ENCODE measurements at regions not wholly inside any gene's neighbourhood (a gene's known extent, or its start where the extent isn't known, plus 50 kb on each side); places are given as distances from the start of the nearest gene placed in this dataset.
"Not testable (repeated sequence)": the region's sequence is repeated elsewhere in the genome, so short reads cannot be mapped to it uniquely, and the experiment has no call there.

DNA sequence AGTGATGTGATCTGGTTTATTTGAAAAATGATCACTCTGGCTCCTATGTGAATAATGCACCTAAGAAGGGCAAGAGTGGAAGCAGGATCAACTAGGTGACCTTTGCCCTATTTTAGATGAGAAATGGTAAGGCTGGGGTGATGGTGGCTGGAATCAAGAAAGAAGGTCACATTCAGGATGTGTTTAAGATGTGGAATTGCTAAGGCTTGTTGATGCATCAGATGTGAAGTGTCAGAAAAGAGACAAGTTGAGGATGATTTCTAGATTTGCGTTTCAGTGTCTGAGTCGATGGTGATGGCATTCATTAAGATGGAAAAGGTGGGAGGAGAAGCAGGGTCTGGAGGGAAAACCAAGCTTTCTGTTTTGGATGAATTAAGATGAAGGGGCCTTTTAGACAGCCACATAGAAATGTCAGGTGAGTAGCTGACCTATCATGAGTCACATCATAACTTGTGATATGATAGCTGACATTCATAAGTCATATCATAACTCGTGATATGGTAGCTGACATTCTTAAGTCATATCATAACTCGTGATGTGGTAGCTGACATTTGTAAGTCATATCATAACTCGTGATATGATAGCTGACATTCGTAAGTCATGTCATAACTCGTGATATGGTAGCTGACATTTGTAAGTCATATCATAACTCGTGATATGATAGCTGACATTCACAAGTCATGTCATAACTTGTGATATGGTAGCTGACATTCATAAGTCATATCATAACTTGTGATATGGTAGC is 101.2 kb upstream of the SEC11C start:
- no peak for DNase-seq (ENCODE audit: low spot score)

DNA sequence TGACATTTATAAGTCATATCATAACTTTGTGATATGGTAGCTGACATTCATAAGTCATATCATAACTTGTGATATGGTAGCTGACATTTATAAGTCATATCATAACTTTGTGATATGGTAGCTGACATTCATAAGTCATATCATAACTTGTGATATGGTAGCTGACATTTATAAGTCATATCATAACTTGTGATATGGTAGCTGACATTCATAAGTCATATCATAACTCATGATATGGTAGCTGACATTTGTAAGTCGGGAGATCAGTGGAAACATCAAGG is 100.7 kb upstream of the SEC11C start:
- not testable (repeated sequence) for DNase-seq (ENCODE audit: low spot score)

- DNase-seq (ENCODE audit: low spot score) = no peak
These were observed 100.2 kb upstream of the SEC11C start for GRCh38 chr18:59039449-59039848.

GRCh38 chr18:59040770-59041148 is 98.9 kb upstream of the SEC11C start:
- no peak for DNase-seq (ENCODE audit: low spot score)

DNA sequence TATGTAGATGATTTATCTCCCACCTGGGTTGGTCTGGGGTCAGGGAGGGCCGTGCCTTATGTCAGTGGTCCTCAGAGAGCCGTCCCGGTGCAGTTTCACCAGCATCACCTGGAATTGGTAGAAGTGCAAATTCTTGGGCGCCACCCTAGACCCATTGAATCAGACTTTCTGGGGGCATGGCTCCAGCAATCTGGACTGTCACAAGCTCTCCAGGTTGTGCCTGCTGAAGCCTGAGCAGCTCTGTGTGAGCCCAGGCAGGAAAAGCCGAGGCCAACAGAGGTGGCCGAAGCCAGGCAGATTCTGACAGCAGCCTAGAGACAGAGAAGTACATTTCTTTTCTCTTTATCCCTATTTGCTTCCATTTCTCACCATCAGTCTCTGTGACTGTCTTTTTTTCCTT is 98.4 kb upstream of the SEC11C start:
- DNase-seq (ENCODE audit: low spot score) = no peak

DNA sequence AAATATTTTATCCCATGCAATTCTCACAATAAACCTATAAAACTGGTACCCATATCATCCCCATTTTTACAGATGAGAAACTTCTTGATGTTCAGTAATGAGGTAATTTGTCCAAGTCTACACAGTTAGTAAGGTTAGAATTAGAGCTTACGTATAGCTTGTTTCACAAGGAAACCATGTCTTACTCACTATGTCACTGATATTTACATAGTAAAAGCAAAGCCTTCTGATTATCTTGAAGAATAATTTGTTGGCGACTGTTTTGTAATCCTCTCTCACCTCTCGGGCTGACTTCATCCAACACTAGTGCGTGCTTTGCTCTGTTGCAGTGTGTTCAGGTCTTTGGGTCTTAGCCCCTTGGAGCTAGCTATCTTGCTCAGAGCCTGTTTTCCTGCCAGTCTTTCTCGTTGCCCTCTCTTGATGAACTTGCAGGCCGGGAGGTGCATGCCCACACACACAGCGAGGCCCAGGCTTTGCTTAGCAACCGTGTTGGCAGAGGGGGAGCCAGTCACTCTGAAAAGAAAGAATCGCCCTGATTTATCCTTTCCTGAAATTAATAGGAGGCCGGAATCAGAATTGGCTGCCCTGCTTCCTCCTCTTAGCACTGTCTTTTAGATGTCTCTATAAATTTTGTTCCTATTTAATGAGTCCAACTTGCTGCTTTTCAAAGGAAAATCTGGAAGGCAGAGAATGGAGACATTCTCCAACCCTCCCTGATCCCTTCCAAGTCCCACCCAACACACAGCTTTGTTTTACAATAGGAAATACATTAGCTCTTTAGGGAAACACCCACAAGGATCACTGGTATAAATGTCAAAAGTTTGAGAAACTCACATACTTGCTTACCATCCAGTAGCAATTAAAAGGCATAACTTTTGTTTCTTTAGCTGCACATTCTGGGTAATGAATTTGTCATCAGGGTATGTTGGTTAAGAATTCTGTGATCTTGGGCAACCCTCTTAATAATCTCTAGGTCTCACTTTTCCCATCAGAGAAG is 97.6 kb upstream of the SEC11C start:
- DNase-seq (ENCODE audit: low spot score) = no peak

- no peak for DNase-seq (ENCODE audit: low spot score)
These were observed 94.8 kb upstream of the SEC11C start for GRCh38 chr18:59044855-59045254.

DNA sequence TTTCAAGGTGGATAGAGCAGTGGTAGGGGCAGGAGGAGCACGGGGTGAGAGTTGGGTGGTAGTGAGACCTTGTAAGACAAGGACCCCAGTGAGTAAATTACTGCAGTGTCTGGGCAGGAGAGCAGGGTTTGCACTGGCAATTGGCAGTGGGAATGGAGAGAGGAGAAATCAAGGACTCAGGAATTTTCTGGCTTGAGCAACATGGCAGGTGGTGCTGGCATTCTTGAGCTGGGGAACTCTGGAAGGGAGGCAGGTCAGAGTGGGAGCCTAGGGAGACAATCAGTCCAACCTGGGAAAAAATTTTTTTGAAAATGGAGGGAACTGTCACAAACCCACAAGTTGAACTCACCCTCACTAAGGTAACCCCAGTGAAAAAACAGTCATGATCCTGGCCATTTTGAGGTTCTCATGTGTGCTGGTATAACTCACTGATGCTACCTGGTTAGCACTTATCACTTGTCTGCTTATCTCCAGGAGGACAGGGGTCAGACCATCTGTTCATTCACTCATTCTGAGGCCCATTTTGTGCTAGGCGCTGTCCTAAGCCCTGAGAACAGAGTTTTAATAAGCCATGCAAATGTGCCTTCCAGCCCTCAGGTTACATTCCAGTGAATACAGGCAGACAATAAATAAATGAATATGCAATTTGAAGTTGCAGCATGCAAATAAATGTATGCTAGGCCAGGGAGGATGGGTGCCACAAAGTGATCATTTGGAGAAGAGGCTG is 92.2 kb upstream of the SEC11C start:
- DNase-seq (ENCODE audit: low spot score) = no peak

DNA sequence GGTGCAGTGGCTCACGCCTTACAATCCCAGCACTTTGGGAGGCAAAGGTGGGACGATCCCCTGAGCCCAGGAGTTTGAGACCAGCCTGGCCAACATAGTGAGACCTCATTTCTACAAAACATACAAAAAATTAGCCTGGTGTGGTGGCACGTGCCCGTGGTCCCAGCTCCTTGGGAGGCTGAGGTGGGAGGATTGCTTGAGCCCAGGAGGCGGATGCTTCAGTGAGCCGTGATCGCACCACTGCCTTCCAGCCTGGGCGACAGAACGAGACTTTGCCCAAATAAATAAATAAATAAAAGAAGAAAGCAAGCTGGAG is 91.7 kb upstream of the SEC11C start:
- DNase-seq (ENCODE audit: low spot score) = no peak

DNA sequence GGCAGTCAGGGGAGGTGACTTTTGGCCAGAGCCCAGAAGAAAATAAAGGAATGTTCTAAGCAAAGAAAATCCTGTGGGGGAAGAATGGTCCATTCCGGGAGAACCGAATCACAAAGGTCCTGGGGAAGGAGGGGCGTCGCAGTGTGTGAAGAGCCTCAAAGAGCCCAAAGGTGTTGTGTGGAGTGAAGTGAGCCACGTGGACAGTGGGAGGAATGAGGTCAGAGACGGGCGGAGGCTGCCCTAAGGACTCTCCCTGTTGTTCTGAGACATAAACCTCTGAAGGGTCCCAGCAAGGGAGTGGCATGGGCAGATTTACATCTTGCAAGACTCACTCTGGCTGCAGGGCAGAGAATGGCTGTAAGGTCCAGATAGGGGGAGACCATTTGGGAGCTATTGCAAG is 91.3 kb upstream of the SEC11C start:
- no peak for DNase-seq (ENCODE audit: low spot score)

GRCh38 chr18:59049721-59050660 is 89.7 kb upstream of the SEC11C start:
- DNase-seq (ENCODE audit: low spot score) = no peak

DNA sequence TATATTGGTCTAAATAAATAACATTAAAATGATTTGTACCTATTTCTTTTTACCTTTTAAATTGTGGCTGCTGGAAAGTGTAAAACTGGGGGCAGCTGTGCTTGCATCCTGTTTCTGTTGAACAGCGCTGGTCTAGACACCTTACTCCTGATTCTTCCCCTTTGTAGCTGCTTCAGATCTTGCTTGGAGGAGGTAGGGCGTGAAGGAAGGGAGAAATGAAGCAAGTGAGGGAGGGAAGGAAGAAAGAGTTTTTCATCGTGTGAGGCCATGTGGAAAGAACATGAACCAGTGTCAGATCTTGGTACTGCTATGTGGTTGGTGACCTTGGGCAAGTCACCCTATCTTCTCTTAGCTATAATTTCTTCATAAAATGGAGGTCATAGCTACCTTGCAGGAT is 89.0 kb upstream of the SEC11C start:
- no peak for DNase-seq (ENCODE audit: low spot score)

GRCh38 chr18:59051470-59052165 is 88.1 kb upstream of the SEC11C start:
- DNase-seq (ENCODE audit: low spot score) = no peak

- DNase-seq (ENCODE audit: low spot score) = no peak
These were observed 86.5 kb upstream of the SEC11C start for GRCh38 chr18:59052965-59053820.

DNA sequence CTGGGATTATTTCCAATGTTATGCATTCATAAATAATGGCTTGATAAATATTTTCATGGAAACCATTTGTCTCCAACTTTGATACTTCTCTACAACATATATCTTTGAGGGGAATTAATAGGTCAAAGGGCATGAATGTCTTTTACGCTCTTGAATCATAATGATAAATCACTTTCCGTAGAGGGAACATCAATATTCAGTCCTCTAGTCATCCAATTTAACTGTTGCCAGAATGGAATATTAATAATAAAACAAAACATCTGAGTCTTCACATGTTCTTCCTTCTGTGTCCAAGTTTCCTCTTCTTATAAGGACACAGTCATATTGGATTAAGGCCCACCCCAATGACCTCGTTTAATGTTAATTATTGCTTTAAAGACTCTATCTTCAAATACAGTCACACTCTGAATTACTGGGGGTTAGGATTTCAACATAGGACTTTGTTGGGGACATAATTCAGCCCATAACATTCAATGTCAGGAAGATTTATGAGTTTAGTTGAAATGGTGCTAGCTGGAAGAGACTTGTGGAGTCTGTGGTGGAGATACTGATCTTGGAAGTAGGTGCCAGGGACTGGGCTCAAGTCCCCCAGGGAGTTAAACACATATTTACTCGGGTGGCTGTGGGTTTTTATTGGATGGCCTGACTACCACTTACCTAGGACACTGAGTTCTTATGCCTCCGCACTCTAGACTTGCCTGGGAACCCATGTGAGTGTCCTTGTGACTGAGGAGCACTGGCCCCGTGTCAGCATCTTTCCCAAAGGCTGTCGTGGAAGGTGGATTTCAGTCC is 85.0 kb upstream of the SEC11C start:
- no peak for DNase-seq (ENCODE audit: low spot score)

DNA sequence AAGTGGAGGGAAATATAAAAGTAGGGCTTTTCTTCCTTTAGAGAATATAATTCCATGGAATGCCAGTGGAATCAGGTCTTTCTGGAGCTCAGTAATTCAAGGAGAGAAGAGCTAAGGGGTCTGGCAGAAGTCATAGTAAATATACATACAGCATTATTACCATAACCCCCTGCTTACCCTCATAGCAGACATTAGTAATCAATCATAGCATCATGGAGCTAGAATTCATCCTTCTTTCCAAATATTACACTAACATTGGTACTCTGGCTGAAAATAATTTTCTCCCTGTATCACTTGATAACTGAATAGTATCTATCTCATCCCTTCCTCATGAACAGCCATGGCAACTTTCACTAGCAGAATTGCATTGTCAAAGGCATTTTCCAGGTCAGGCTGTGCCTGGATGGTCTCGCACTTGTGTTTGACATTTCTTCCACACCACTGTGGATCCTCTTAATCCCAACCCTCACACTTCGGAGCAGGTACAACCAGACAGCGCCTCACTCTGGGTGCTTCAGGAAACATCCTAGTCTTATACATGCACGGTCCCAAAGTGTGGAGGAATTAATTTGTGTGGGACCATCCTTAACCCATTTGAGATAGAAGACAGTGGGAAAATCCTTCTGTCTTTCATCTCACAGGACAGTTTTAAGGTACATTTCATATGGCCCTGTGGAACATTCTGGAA is 84.2 kb upstream of the SEC11C start:
- DNase-seq (ENCODE audit: low spot score) = no peak

- DNase-seq (ENCODE audit: low spot score) = peak; percentile 87
These were observed 82.8 kb upstream of the SEC11C start for GRCh38 chr18:59056706-59057492.

DNA sequence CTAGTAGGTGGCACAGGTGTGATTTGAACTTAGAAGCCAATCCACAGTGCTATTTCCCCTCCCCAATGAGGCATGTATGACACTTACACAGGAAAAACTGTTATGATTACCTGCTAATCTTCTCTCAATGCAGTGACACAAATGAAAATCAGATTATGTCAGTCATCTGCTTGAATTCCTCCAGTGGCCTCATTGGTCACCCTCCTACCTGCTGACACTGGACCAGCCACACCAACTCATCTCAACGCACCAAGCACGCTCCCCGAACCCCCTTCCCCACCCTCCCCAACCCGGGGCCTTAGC is 82.2 kb upstream of the SEC11C start:
- no peak for DNase-seq (ENCODE audit: low spot score)
